Keratinocyte (primary cell): ENCODE measurements at regions not wholly inside any gene's neighbourhood (a gene's known extent, or its start where the extent isn't known, plus 50 kb on each side); places are given as distances from the start of the nearest gene placed in this dataset.

Experiments
- DNase-seq: peaks from one replicate; pipeline ENCODE4 v3.0.0-alpha.2; 2011; ENCODE audit warnings: low read depth, missing footprints, low spot score
- FAIRE-seq: peaks from 2 replicates; lab custom pipeline; 2011; peaks lifted over from hg19 to GRCh38; lab: Jason Lieb, UNC
- H2AFZ ChIP-seq: 2 replicates; pipeline ENCODE4 v1.6.0; 2012; ENCODE audit warnings: low read length, control low read depth, inconsistent platforms; ENCODE audit not compliant: control insufficient read depth
- H3K27ac ChIP-seq: 2 replicates; pipeline ENCODE4 v1.5.1; 2011; ENCODE audit warnings: low read length; ENCODE audit not compliant: control insufficient read depth, insufficient read depth
- H3K27me3 ChIP-seq: 3 replicates; pipeline ENCODE4 v1.6.0; 2011; ENCODE audit warnings: low read length; ENCODE audit not compliant: control insufficient read depth, insufficient read depth; ENCODE audit errors: extremely low read depth
- H3K36me3 ChIP-seq, 2 experiments: 2 replicates in 1 of 2; 3 replicates in 1 of 2; pipeline ENCODE4 v1.5.1; 2011; ENCODE audit warnings: low read length in 2 of 2, mild to moderate bottlenecking in 1 of 2; ENCODE audit not compliant: control insufficient read depth in 2 of 2, insufficient read depth in 2 of 2; ENCODE audit errors: extremely low read depth in 1 of 2
- H3K4me1 ChIP-seq: 3 replicates; pipeline ENCODE4 v1.5.1; 2011; ENCODE audit warnings: low read length; ENCODE audit not compliant: control insufficient read depth, insufficient read depth; ENCODE audit errors: extremely low read depth
- H3K4me2 ChIP-seq: 3 replicates; pipeline ENCODE4 v1.6.0; 2011; ENCODE audit warnings: low read depth, low read length; ENCODE audit not compliant: control insufficient read depth, insufficient read depth; ENCODE audit errors: extremely low read depth
- H3K4me3 ChIP-seq, 3 experiments: fragments of 200-600 bp in 1 of 3; sonication (generic) in 1 of 3; 2 replicates in 2 of 3; 3 replicates in 1 of 3; pipeline ENCODE4 v1.5.1; 2011 to 2016; ENCODE audit warnings: low read length in 3 of 3, mild to moderate bottlenecking in 3 of 3, control low read depth in 2 of 3, inconsistent platforms in 1 of 3, low read depth in 1 of 3, mixed read lengths in 1 of 3, mixed run types in 1 of 3, moderate library complexity in 1 of 3; ENCODE audit not compliant: control insufficient read depth in 2 of 3, insufficient read depth in 2 of 3; ENCODE audit errors: extremely low read depth in 1 of 3
- H3K79me2 ChIP-seq: 2 replicates; pipeline ENCODE4 v1.6.0; 2012; ENCODE audit warnings: low read length; ENCODE audit not compliant: control insufficient read depth, insufficient read depth
- H3K9ac ChIP-seq: 3 replicates; pipeline ENCODE4 v1.6.0; 2011; ENCODE audit warnings: low read length; ENCODE audit not compliant: control insufficient read depth, insufficient read depth; ENCODE audit errors: extremely low read depth
- H3K9me1 ChIP-seq: 3 replicates; pipeline ENCODE4 v1.6.0; 2011; ENCODE audit warnings: low read length; ENCODE audit not compliant: control insufficient read depth, insufficient read depth; ENCODE audit errors: extremely low read depth
- H3K9me3 ChIP-seq: 2 replicates; pipeline ENCODE4 v1.5.1; 2012; ENCODE audit warnings: low read depth, low read length; ENCODE audit not compliant: control insufficient read depth
- H4K20me1 ChIP-seq: 3 replicates; pipeline ENCODE4 v1.6.0; 2011; ENCODE audit warnings: low read length; ENCODE audit not compliant: control insufficient read depth, insufficient read depth; ENCODE audit errors: extremely low read depth
- EZH2 ChIP-seq: IDR thresholded peaks from one replicate; pipeline ENCODE4 v1.6.1; 2012; ENCODE audit warnings: inconsistent platforms, mild to moderate bottlenecking, low read length, moderate library complexity
- dilution Hi-C: fragments of 300-500 bp; cut with MboI; formaldehyde crosslinking; loops from one replicate; pipeline ENCODE4 v1.7.0; 2020; ENCODE audit warnings: low sequenced_read_pairs; ENCODE audit not compliant: extremely low pct_ligation_motif_present
- TF ChIP-seq, protein P1 (sequence below), 3 experiments: IDR thresholded peaks in 1 of 3; conservative IDR thresholded peaks in 1 of 3; optimal IDR thresholded peaks in 1 of 3; 2 replicates in 2 of 3; 3 replicates in 1 of 3; pipeline versions ENCODE3 to v1.5.1; 2011; ENCODE audit warnings: low read length in 3 of 3, mild to moderate bottlenecking in 3 of 3, moderate library complexity in 2 of 3, control low read depth in 1 of 3, inconsistent platforms in 1 of 3; ENCODE audit not compliant: insufficient read depth in 2 of 3; ENCODE audit errors: extremely low read depth in 1 of 3

DNA sequence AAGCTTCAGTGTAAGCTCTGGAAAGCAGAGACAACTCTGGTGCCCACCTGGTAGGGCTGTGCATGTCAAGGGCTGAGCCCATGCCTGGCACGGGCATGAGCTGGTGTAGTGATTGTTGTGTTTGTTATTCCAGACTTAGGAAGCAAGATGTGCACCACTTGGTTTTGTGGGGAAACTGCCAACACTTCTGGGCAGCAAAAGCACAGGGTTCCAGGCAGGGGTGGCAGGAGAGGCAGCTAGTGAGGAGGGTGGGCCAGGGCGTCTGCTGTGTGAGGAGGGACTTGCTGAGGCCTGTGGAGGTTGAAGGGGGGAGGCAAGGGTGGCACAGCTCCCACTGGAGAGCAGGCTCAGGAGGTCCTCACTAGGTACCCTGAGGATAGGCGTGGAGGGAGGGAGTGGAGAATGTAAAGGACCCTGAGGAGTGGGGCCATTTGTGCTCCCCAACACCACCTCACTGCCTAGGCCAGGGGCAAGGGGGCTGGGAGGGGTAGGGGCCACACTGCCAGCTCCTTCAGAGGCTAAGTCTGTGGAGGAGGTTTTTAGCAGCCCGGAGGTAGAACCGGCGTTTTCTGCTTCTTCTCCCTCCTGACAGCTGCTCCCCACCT is 104.0 kb upstream of the POU3F3 start:
- FAIRE-seq (no peak), DNase-seq (no peak)
- Histone ChIP-seq H3K27me3 (no peaks in the 10 kb centered on the region), H3K4me3 (no peak overlapping the region), H3K4me2 (no peak overlapping the region), H3K27ac (no peak overlapping the region), H3K9me3 (no peaks in the 10 kb centered on the region), H3K79me2 (no peaks in the 10 kb centered on the region), H3K9ac (no peak overlapping the region), H3K9me1 (no peaks in the 10 kb centered on the region), H2AFZ (no peak overlapping the region), H4K20me1 (no peaks in the 10 kb centered on the region), H3K36me3 (no peaks in the 10 kb centered on the region), H3K4me1 (no peaks in the 10 kb centered on the region)
- TF ChIP-seq, protein P1, sequence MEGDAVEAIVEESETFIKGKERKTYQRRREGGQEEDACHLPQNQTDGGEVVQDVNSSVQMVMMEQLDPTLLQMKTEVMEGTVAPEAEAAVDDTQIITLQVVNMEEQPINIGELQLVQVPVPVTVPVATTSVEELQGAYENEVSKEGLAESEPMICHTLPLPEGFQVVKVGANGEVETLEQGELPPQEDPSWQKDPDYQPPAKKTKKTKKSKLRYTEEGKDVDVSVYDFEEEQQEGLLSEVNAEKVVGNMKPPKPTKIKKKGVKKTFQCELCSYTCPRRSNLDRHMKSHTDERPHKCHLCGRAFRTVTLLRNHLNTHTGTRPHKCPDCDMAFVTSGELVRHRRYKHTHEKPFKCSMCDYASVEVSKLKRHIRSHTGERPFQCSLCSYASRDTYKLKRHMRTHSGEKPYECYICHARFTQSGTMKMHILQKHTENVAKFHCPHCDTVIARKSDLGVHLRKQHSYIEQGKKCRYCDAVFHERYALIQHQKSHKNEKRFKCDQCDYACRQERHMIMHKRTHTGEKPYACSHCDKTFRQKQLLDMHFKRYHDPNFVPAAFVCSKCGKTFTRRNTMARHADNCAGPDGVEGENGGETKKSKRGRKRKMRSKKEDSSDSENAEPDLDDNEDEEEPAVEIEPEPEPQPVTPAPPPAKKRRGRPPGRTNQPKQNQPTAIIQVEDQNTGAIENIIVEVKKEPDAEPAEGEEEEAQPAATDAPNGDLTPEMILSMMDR (optimal IDR thresholded peaks at IDR 0.05 in 1 of 3, IDR thresholded peaks at IDR 0.05 in 1 of 3, conservative IDR thresholded peaks at IDR 0.05 in 1 of 3; ENCODE audit: extremely low read depth in 1 of 3, insufficient read depth in 2 of 3, low read length in 3 of 3): no peak
- TF ChIP-seq EZH2: no peak
- dilution Hi-C loops: no loop called here

DNA sequence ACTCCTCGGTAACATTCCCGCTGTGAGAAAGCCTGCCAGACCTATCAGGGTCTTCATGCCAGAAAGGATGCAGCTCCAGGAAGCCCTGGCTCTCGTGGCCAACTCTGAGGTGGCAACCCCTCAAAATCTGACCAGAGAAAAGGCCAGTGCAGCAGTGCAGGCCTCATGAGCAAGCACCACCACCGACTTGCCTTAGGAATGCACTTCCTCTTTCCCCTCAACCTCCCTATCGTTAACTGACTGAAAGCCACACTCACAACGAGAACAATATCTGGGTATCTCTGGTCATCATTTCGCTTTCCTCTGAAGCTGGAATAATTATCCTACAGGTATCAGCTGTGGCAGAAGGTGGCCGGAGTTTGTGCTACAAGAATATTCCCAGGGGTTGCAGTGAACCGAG is 101.4 kb upstream of the POU3F3 start:
- Histone ChIP-seq H3K9me3 (no peaks in the 10 kb centered on the region), H2AFZ (no peak overlapping the region), H3K27ac (no peak overlapping the region), H3K27me3 (no peaks in the 10 kb centered on the region), H3K4me2 (no peak overlapping the region), H3K4me3 (no peak overlapping the region), H3K79me2 (no peaks in the 10 kb centered on the region), H3K4me1 (no peaks in the 10 kb centered on the region), H3K9me1 (no peaks in the 10 kb centered on the region), H3K9ac (no peak overlapping the region), H3K36me3 (no peaks in the 10 kb centered on the region), H4K20me1 (no peaks in the 10 kb centered on the region)
- TF ChIP-seq, protein P1 (optimal IDR thresholded peaks at IDR 0.05 in 1 of 3, IDR thresholded peaks at IDR 0.05 in 1 of 3, conservative IDR thresholded peaks at IDR 0.05 in 1 of 3; ENCODE audit: extremely low read depth in 1 of 3, insufficient read depth in 2 of 3, low read length in 3 of 3): no peak
- TF ChIP-seq EZH2: no peak
- dilution Hi-C loops: no loop called here
- DNase-seq: no peak
- no peak for FAIRE-seq
